Kidney (tissue), 13 donors: ENCODE measurements at regions not wholly inside any gene's neighbourhood (a gene's known extent, or its start where the extent isn't known, plus 50 kb on each side); places are given as distances from the start of the nearest gene placed in this dataset.
A peak's percentile ranks its signal among the peaks of the same experiment; 100 is the strongest.

Source experiments
- DNase-seq, 5 donors: peaks; one replicate each; pipeline ENCODE4 v3.0.0-alpha.2; 2013 to 2020
- FAIRE-seq: peaks from 2 replicates; lab custom pipeline; 2012; peaks lifted over from hg19 to GRCh38; lab: Jason Lieb, UNC
- H3K27ac ChIP-seq, 2 donors: one replicate each; pipeline ENCODE4 v1.7.0; 2013; ENCODE audit warnings: low read depth in 2 of 2, low read length in 2 of 2, inconsistent platforms in 1 of 2
- H3K27me3 ChIP-seq: one replicate; pipeline ENCODE4 v1.7.1; 2013; ENCODE audit warnings: low read length, inconsistent platforms; ENCODE audit not compliant: control insufficient read depth, insufficient read depth
- H3K36me3 ChIP-seq, 3 donors: one replicate each; pipeline versions ENCODE4 v1.7.0 to v1.7.1; 2013; ENCODE audit warnings: low read length in 3 of 3, control low read depth in 1 of 3, inconsistent platforms in 1 of 3; ENCODE audit not compliant: insufficient read depth in 3 of 3, control insufficient read depth in 2 of 3
- H3K4me1 ChIP-seq, 3 donors: one replicate each; pipeline versions ENCODE4 v1.7.0 to v1.7.1; 2013; ENCODE audit warnings: low read length in 3 of 3, inconsistent platforms in 1 of 3, low read depth in 1 of 3; ENCODE audit not compliant: control insufficient read depth in 2 of 3, insufficient read depth in 2 of 3
- H3K4me3 ChIP-seq, 3 donors: one replicate each; pipeline versions ENCODE4 v1.7.0 to v1.8.1; 2013; ENCODE audit warnings: low read length in 3 of 3, control low read depth in 1 of 3, inconsistent platforms in 1 of 3
- H3K9ac ChIP-seq, 3 donors: one replicate each; pipeline versions ENCODE4 v1.7.0 to v1.7.1; 2013; ENCODE audit warnings: low read length in 3 of 3, control low read depth in 1 of 3, inconsistent platforms in 1 of 3
- H3K9me3 ChIP-seq, 3 donors: one replicate each; pipeline versions ENCODE4 v1.7.0 to v1.7.1; 2013; ENCODE audit warnings: low read length in 3 of 3, control low read depth in 1 of 3, inconsistent platforms in 1 of 3; ENCODE audit not compliant: control insufficient read depth in 2 of 3, insufficient read depth in 1 of 3
- CTCF ChIP-seq: IDR thresholded peaks from 3 replicates; pipeline ENCODE4 v1.5.1; 2012; ENCODE audit warnings: mild to moderate bottlenecking, moderate library complexity, borderline replicate concordance; ENCODE audit not compliant: insufficient read depth; ENCODE audit errors: extremely low read depth
- intact Hi-C: fragments of 100-400 bp; cut with DNase I; formaldehyde crosslinking; loops from one replicate; pipeline ENCODE4 v1.11.1; 2022
- donor health status: control.
- donor health status: control.
- donor health status: control.
- donor health status: control.
- donor health status: control.
- donor health status: DM: yes; HTN: yes; CAD: no.
- donor health status: Normal renal cell carcinoma (clear cell type).

GRCh38 chr16:85990861-85991301 is 91.9 kb downstream of the IRF8 start:
- Histone ChIP-seq H3K27ac (no peak overlapping the region), H3K36me3 (no peaks in the 10 kb centered on the region), H3K9ac (no peak overlapping the region), H3K9me3 (no peaks in the 10 kb centered on the region), H3K4me1 (peaks cover 0 to 9% (median 6%) of the 10 kb centered on the region in 3 donors), H3K27me3 (no peaks in the 10 kb centered on the region), H3K4me3 (no peak overlapping the region)
- intact Hi-C loops, result no loop called here
- no peak for FAIRE-seq
- TF ChIP-seq CTCF, result no peak
- DNase-seq, result peak in 1 of 5 donors; percentile 25

- no peak for TF ChIP-seq CTCF
- intact Hi-C loops, result no loop called here
- H3K9ac ChIP-seq, result no peak overlapping the region
- no peaks in the 10 kb centered on the region for H3K9me3 ChIP-seq
- no peak overlapping the region for H3K4me3 ChIP-seq
- no peaks in the 10 kb centered on the region for H3K27me3 ChIP-seq
- H3K27ac ChIP-seq, result no peak overlapping the region
- no peak for FAIRE-seq
- H3K4me1 ChIP-seq, result peaks cover 0 to 9% (median 6%) of the 10 kb centered on the region in 3 donors
- DNase-seq, result no peak
- H3K36me3 ChIP-seq, result no peaks in the 10 kb centered on the region
These were observed 92.5 kb downstream of the IRF8 start for GRCh38 chr16:85991425-85991824.

- peaks cover 0 to 9% (median 6%) of the 10 kb centered on the region in 3 donors for H3K4me1 ChIP-seq
- H3K27me3 ChIP-seq, result no peaks in the 10 kb centered on the region
- no peaks in the 10 kb centered on the region for H3K9me3 ChIP-seq
- H3K4me3 ChIP-seq, result no peak overlapping the region
- H3K36me3 ChIP-seq, result no peaks in the 10 kb centered on the region
- TF ChIP-seq CTCF, result no peak
- no peak overlapping the region for H3K27ac ChIP-seq
- FAIRE-seq (no peak), DNase-seq (no peak)
- intact Hi-C loops, result no loop called here
- H3K9ac ChIP-seq, result no peak overlapping the region
These were observed 92.9 kb downstream of the IRF8 start for GRCh38 chr16:85991856-85992255.

GRCh38 chr16:85992359-85992758 is 93.4 kb downstream of the IRF8 start:
- no peak overlapping the region for H3K9ac ChIP-seq
- no peak for FAIRE-seq

More at GRCh38 chr16:85992359-85992758, 93.4 kb downstream of the IRF8 start:
- intact Hi-C loops, result no loop called here
- no peak for DNase-seq
- no peak overlapping the region for H3K4me3 ChIP-seq
- TF ChIP-seq CTCF, result no peak
- no peaks in the 10 kb centered on the region for H3K9me3 ChIP-seq
- no peak overlapping the region for H3K27ac ChIP-seq
- H3K4me1 ChIP-seq, result peaks cover 0 to 6% (median 5%) of the 10 kb centered on the region in 3 donors
- H3K27me3 ChIP-seq, result no peaks in the 10 kb centered on the region
- H3K36me3 ChIP-seq, result no peaks in the 10 kb centered on the region
